ENCODE measurements at regions not wholly inside any gene's neighbourhood (a gene's known extent, or its start where the extent isn't known, plus 50 kb on each side); places are given as distances from the start of the nearest gene placed in this dataset.

GRCh38 chr4:146033149-146033548 is 94.5 kb upstream of the ZNF827 start (continued):
- TF ChIP-seq ZBTB10 (tag by site-specific recombination; IDR thresholded peaks at IDR 0.05): no peak
- no peak for TF ChIP-seq ZBTB44 (tag by site-specific recombination; IDR thresholded peaks at IDR 0.05)

- POLR2A ChIA-PET: no interaction called here
- Histone ChIP-seq H3K36me3 (ENCODE audit: control insufficient read depth in 2 of 2, insufficient read depth in 1 of 2, low read length in 2 of 2) (no peaks in the 10 kb centered on the region), H3K4me1 (ENCODE audit: control insufficient read depth, insufficient read depth, low read length) (no peaks in the 10 kb centered on the region), H3K27ac (ENCODE audit: extremely low read depth, low read depth, low read length) (no peak overlapping the region), H3K4me3 (ENCODE audit: low read depth, low read length) (no peak overlapping the region), H3K9me3 (ENCODE audit: control insufficient read depth, insufficient read depth, low read depth, low read length) (no peaks in the 10 kb centered on the region)
- no peak for TF ChIP-seq ZNF148 (tag by site-specific recombination; IDR thresholded peaks at IDR 0.05; ENCODE audit: borderline replicate concordance)
- TF ChIP-seq ZNF785 (tag by site-specific recombination; IDR thresholded peaks at IDR 0.05): no peak
- no peak for TF ChIP-seq ZNF324 (tag by site-specific recombination; IDR thresholded peaks at IDR 0.05)
- TF ChIP-seq YY2 (tag by site-specific recombination; IDR thresholded peaks at IDR 0.05): no peak
- TF ChIP-seq ZNF335 (tag by site-specific recombination; conservative IDR thresholded peaks at IDR 0.05): no peak
- no peak for TF ChIP-seq ZNF18 (tag by site-specific recombination; IDR thresholded peaks at IDR 0.05)
- TF ChIP-seq ZNF221 (tag by site-specific recombination; IDR thresholded peaks at IDR 0.05; ENCODE audit: borderline replicate concordance): no peak
- TF ChIP-seq ZNF184 (tag by site-specific recombination; IDR thresholded peaks at IDR 0.05): no peak
- no peak for TF ChIP-seq KLF16 (tag by site-specific recombination; IDR thresholded peaks at IDR 0.05)
- TF ChIP-seq ZNF704 (tag by site-specific recombination; IDR thresholded peaks at IDR 0.05): no peak
- no peak for TF ChIP-seq PRDM4 (tag by site-specific recombination; IDR thresholded peaks at IDR 0.05)
- TF ChIP-seq IKZF3 (tag by site-specific recombination; IDR thresholded peaks at IDR 0.05): no peak
- CTCF ChIA-PET: interaction anchor here (0.5 to 0.7 kb wide), 2 partner anchors 11 to 75 kb away, joined by 3 read pairs; no protein-coding TSS in a partner anchor
Observed at GRCh38 chr4:146032234-146032860, 93.7 kb upstream of the ZNF827 start.

Data from HEK293 (cell line).